Common myeloid progenitor, CD34-positive (primary cell): ENCODE measurements at regions not wholly inside any gene's neighbourhood (a gene's known extent, or its start where the extent isn't known, plus 50 kb on each side); places are given as distances from the start of the nearest gene placed in this dataset.

ENCODE experiments used
- CTCF ChIA-PET: fragments of 350-600 bp; sonication (Branson Sonifier 250); formaldehyde crosslinking; loops from one replicate; lab custom pipeline; 2021; ENCODE audit warnings: antibody characterized with exemption; lab: Charles Lee
- POLR2A ChIA-PET: fragments of 350-600 bp; sonication (Branson Sonifier 250); formaldehyde crosslinking; loops from one replicate; lab custom pipeline; 2021; ENCODE audit warnings: antibody characterized with exemption; lab: Charles Lee
- DNase-seq, 3 donors: peaks; one replicate each; pipeline versions ENCODE4 v3.0.0 to v3.0.0-alpha.2; 2013
- H3K27ac ChIP-seq, 2 experiments: 1 replicate in 1 of 2; 2 replicates in 1 of 2; pipeline ENCODE4 v1.7.0; 2013; ENCODE audit warnings: inconsistent platforms in 2 of 2, low read length in 2 of 2, mild to moderate bottlenecking in 2 of 2, low read depth in 1 of 2, moderate library complexity in 1 of 2; ENCODE audit not compliant: severe bottlenecking in 2 of 2, insufficient read depth in 1 of 2, poor library complexity in 1 of 2
- H3K27me3 ChIP-seq, 5 experiments: replicated peaks in 2 of 5; 1 replicate in 3 of 5; 2 replicates in 2 of 5; pipeline versions ENCODE4 v1.6.1 to v1.7.0; 2013; ENCODE audit warnings: low read length in 4 of 5, mild to moderate bottlenecking in 2 of 5, moderate library complexity in 2 of 5, inconsistent platforms in 1 of 5; ENCODE audit not compliant: insufficient read depth in 5 of 5, control insufficient read depth in 4 of 5
- H3K36me3 ChIP-seq, 4 experiments: 1 replicate in 2 of 4; 2 replicates in 2 of 4; pipeline versions ENCODE4 v1.6.1 to v1.7.0; 2013; ENCODE audit warnings: low read length in 3 of 4, control low read depth in 1 of 4, mild to moderate bottlenecking in 1 of 4; ENCODE audit not compliant: control insufficient read depth in 4 of 4, insufficient read depth in 4 of 4
- H3K4me1 ChIP-seq, 4 experiments: 1 replicate in 3 of 4; 2 replicates in 1 of 4; pipeline versions ENCODE4 v1.6.1 to v1.7.1; 2013; ENCODE audit warnings: low read length in 3 of 4, mild to moderate bottlenecking in 3 of 4, control low read depth in 1 of 4, inconsistent platforms in 1 of 4, moderate library complexity in 1 of 4; ENCODE audit not compliant: control insufficient read depth in 4 of 4, insufficient read depth in 4 of 4; ENCODE audit errors: control extremely low read depth in 1 of 4
- H3K4me3 ChIP-seq, 7 experiments: 1 replicate in 4 of 7; 2 replicates in 3 of 7; pipeline versions ENCODE4 v1.5.1 to v1.7.0; 2013; ENCODE audit warnings: mild to moderate bottlenecking in 7 of 7, low read length in 6 of 7, moderate library complexity in 6 of 7, inconsistent platforms in 2 of 7, low read depth in 2 of 7, control low read depth in 1 of 7; ENCODE audit not compliant: insufficient read depth in 4 of 7, control insufficient read depth in 1 of 7; ENCODE audit errors: extremely low read depth in 1 of 7
- H3K9me3 ChIP-seq, 5 experiments: 1 replicate in 4 of 5; 2 replicates in 1 of 5; pipeline versions ENCODE4 v1.6.1 to v1.7.1; 2013; ENCODE audit warnings: low read length in 4 of 5, mild to moderate bottlenecking in 2 of 5, inconsistent platforms in 1 of 5, low read depth in 1 of 5, moderate library complexity in 1 of 5; ENCODE audit not compliant: control insufficient read depth in 4 of 5, insufficient read depth in 2 of 5; ENCODE audit errors: control extremely low read depth in 1 of 5
- WGBS: methylation state at CpG from one replicate; pipeline ENCODE4 v1.1.5; 2013; ENCODE audit not compliant: insufficient coverage; 5-methylcytosine and 5-hydroxymethylcytosine counted together

DNA sequence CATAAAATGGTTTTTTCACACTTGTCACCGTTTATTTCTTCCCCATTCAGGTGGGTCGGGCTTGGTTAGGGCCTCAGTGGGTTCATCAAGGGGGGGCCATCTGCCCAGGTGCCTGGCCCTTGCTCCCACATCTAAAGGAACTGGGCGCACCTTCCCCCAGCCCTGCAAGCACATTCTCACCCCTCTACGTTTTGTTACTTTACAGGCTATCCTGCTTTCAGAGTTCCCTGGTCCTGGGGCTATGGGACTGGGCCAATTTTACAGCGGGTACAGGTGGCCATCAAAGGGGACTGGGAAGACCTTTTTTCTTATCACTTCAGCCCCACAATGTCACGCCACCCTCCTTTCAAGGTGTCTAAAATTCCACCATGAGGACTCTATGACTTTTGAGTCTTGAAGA, 71.8 kb upstream of the HAAO start:
- WGBS: 71% methylated on average over 6 of the region's 6 CpGs
- no peaks in the 10 kb centered on the region for H3K27me3 ChIP-seq
- ChIA-PET POLR2A (interaction anchor here (0.6 kb wide), 1 partner anchor 701 kb away, joined by 9 read pairs; no protein-coding TSS in a partner anchor), CTCF (interaction anchor here (1.3 to 2.7 kb wide), 3 partner anchors 15 to 82 kb away, joined by 3 to 9 read pairs (median 8); no protein-coding TSS in a partner anchor)
- peaks cover 2 to 45% (median 30%) of the 10 kb centered on the region in 4 experiments for H3K4me1 ChIP-seq
- no peak overlapping the region for H3K27ac ChIP-seq
- peaks cover 0 to 15% (median 10%) of the 10 kb centered on the region in 5 experiments for H3K9me3 ChIP-seq
- no peak for DNase-seq
- no peaks in the 10 kb centered on the region for H3K36me3 ChIP-seq
- H3K4me3 ChIP-seq: no peak overlapping the region

DNA sequence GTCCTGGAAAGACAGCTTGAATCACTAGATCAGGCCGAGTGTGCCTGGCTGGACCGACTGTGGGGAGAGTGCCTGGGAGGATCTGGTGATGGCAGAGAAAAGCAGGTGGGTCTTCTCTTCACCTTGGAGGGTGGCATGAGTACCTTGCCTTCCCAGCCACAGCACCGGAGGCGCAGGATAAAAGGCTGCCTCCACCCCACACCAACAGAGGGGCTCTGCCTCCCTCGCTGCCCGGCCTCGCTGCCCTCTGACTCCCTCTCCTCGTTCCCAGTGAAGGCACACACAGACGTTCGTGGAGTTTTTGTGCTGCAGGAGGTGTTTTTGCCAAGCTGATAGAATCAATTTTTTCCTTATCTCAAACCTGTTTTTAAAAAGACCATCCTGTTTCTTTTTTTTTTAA, 71.4 kb upstream of the HAAO start:
- no peaks in the 10 kb centered on the region for H3K27me3 ChIP-seq
- WGBS: 80% methylated on average over 8 of the region's 10 CpGs
- no peak overlapping the region for H3K4me3 ChIP-seq
- H3K9me3 ChIP-seq: peaks cover 0 to 14% (median 10%) of the 10 kb centered on the region in 5 experiments
- H3K27ac ChIP-seq: no peak overlapping the region
- ChIA-PET POLR2A (no interaction called here), CTCF (interaction anchor here (0.9 kb wide), 1 partner anchor 20 kb away, joined by 4 read pairs; no protein-coding TSS in a partner anchor)
- no peak for DNase-seq
- H3K4me1 ChIP-seq: peaks cover 2 to 49% (median 34%) of the 10 kb centered on the region in 4 experiments
- no peaks in the 10 kb centered on the region for H3K36me3 ChIP-seq

DNA sequence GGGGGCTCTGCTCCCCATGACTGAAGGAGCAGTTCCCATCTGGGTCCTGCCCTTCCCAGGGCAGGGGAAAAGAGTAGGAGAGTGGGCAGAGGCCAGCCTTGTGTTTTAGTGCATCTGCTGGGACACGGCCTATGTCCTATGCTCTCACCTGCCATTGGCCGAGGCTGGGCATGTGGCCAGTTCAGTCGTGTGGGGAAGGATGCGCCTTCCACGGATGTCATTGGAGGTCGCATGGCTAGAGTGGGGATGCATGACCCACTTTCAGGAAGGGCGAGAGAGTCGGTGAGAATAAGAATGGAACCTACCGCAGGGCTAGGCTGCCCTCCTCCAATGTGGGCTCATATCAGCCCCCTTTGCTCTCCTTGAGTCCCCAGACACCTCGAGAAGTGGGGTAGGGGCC, 70.9 kb upstream of the HAAO start:
- Histone ChIP-seq H3K4me3 (no peak overlapping the region), H3K4me1 (peaks cover 2 to 53% (median 37%) of the 10 kb centered on the region in 4 experiments), H3K9me3 (peaks cover 0 to 10% (median 5%) of the 10 kb centered on the region in 5 experiments), H3K36me3 (no peaks in the 10 kb centered on the region), H3K27me3 (no peaks in the 10 kb centered on the region), H3K27ac (no peak overlapping the region)
- POLR2A ChIA-PET: no interaction called here
- no peak for DNase-seq
- CTCF ChIA-PET: interaction anchor here (0.9 kb wide), 1 partner anchor 20 kb away, joined by 4 read pairs; no protein-coding TSS in a partner anchor
- 91% methylated on average over 10 of the region's 10 CpGs for WGBS

DNA sequence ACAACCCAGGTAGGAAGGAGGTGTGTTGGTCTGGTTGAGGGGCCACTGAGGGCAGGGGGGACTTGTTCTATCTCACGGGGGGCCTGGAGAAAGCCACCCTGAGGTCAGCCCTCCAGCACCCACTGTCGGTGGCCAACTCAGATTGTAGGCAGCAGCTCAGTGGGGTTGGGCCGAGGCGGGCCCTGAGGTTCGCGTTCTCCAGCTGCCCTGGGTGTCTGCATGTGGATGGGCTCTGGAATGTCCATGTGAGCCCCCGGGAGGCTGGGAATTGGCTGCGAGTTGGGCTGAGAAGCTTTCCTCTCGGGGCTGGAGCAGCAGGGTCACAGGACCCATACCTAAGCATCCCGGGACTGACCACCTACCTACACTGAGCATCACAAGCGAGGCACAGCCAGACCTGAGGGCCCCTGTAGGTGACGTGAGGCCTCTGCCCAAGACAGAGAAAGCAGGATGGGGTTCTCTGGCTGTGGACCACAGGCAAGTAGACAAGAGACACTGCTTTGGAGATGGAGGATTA, 70.3 kb upstream of the HAAO start:
- no peaks in the 10 kb centered on the region for H3K27me3 ChIP-seq
- no peaks in the 10 kb centered on the region for H3K36me3 ChIP-seq
- H3K27ac ChIP-seq: no peak overlapping the region
- H3K4me1 ChIP-seq: peaks cover 2 to 59% (median 41%) of the 10 kb centered on the region in 4 experiments
- H3K9me3 ChIP-seq: peaks cover 0 to 8% (median under 1%) of the 10 kb centered on the region in 5 experiments
- POLR2A ChIA-PET: no interaction called here
- no peak for DNase-seq
- 96% methylated on average over 11 of the region's 12 CpGs for WGBS
- no peak overlapping the region for H3K4me3 ChIP-seq
- CTCF ChIA-PET: interaction anchor here (0.9 kb wide), 1 partner anchor 81 kb away, joined by 3 read pairs; no protein-coding TSS in a partner anchor

DNA sequence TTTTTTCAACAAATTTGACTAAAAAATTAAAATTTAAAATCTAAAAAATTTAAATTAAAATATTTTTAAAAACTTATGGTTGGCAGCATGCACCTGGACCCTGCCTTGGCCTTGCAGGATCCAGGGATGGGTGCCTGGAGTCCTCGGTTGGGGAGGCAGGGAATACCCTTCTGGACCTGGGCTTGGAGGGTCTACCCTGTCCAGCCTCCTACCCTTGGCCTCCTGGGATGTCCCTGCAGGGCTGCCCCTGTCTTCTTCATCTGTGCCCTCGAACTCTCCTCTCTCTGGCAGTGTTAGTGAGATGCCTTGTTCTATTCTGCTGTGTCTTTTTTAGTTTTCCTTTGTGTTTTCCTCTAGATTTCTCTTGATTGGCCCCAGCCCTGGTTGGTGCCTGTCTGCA, 68.9 kb upstream of the HAAO start:
- no peaks in the 10 kb centered on the region for H3K36me3 ChIP-seq
- no peak for DNase-seq
- ChIA-PET POLR2A (no interaction called here), CTCF (no interaction called here)
- 100% methylated on average over 1 of the region's 2 CpGs for WGBS
- no peaks in the 10 kb centered on the region for H3K27me3 ChIP-seq
- no peak overlapping the region for H3K27ac ChIP-seq
- H3K4me3 ChIP-seq: no peak overlapping the region
- H3K4me1 ChIP-seq: peaks cover 2 to 63% (median 48%) of the 10 kb centered on the region in 4 experiments
- peaks cover 0 to 3% (median 0%) of the 10 kb centered on the region in 5 experiments for H3K9me3 ChIP-seq

DNA sequence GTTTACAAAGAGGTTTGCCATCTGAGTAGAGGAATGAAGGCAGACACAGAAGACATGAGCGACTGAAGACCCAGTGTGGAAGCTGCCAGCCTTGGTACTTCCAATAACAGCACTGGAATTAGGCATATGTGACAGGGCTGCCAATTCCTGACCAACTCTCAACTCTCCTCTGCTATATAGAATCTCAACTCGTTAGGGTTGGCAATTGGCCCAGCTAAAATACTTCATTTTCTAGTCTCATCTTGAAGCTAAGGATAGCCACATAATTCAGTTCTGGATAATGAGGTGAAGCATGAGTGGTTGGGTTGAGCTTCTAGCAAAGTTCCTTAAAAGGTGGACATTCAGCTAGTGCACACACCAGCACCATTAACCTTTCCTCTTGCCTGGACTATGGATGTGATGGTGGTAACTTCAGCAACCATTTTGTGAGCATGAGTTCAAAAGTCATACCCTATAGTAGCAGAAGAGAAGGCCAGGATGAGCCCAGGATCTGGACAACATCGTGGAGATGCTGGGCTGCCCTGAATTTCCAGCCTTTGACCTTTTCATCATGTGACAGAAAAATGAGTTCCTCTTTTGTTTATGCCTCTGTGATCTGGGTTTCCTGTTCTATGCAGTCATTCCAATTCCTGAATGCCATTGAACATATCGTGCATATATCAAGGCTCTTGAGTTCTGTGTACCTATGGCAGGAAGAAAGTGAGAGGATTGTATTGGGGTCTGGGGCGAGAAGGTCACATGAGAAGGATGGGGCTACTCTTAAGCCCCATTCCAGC, 68.1 kb upstream of the HAAO start:
- H3K4me3 ChIP-seq: no peak overlapping the region
- 32% methylated on average over 2 of the region's 5 CpGs for WGBS
- H3K4me1 ChIP-seq: peaks cover 2 to 60% (median 47%) of the 10 kb centered on the region in 4 experiments
- no peaks in the 10 kb centered on the region for H3K36me3 ChIP-seq
- ChIA-PET CTCF (interaction anchor here (0.7 to 6.9 kb wide), 27 partner anchors 13 to 681 kb away, joined by 3 to 75 read pairs (median 4); partner anchors contain the start of gene ZFP36L2), POLR2A (interaction anchor here (0.7 kb wide), 1 partner anchor 69 kb away, joined by 3 read pairs; no protein-coding TSS in a partner anchor)
- H3K27me3 ChIP-seq: no peaks in the 10 kb centered on the region
- H3K9me3 ChIP-seq: peaks cover 0 to 3% (median 0%) of the 10 kb centered on the region in 5 experiments
- peak overlapping the region in 1 of 2 experiments; percentile 4 for H3K27ac ChIP-seq
- peak in 1 of 3 donors; percentile 14 for DNase-seq
